ENCODE measurements at regions not wholly inside any gene's neighbourhood (a gene's known extent, or its start where the extent isn't known, plus 50 kb on each side); places are given as distances from the start of the nearest gene placed in this dataset.

GRCh38 chr11:34784318-34784841 lies 131.8 kb downstream of the APIP start:
- TF ChIP-seq POLR2A (IDR thresholded peaks at IDR 0.05) (no peak), CTCF (IDR thresholded peaks at IDR 0.05) (no peak)

Data from heart left ventricle (tissue), 13 donors.